ENCODE measurements at regions not wholly inside any gene's neighbourhood (a gene's known extent, or its start where the extent isn't known, plus 50 kb on each side); places are given as distances from the start of the nearest gene placed in this dataset.

GRCh38 chr4:36502350-36502749 lies 220.9 kb downstream of the DTHD1 start:
- Histone ChIP-seq H3K9me3 (peaks cover 0 to 5% of the 10 kb centered on the region in 2 donors), H3K4me1 (no peaks in the 10 kb centered on the region), H3K27ac (no peak overlapping the region), H3K27me3 (no peaks in the 10 kb centered on the region), H3K4me3 (no peak overlapping the region), H3K36me3 (no peaks in the 10 kb centered on the region)
- DNase-seq (ENCODE audit: low spot score in 2 of 2), result no peak
- intact Hi-C loops (cut with DNase I; ENCODE audit: low total_unique reads), result no loop called here
- TF ChIP-seq POLR2A (IDR thresholded peaks at IDR 0.05), result no peak
- TF ChIP-seq CTCF (IDR thresholded peaks at IDR 0.05), result no peak
- no peak for TF ChIP-seq POLR2AphosphoS5 (IDR thresholded peaks at IDR 0.05)

- TF ChIP-seq POLR2AphosphoS5 (IDR thresholded peaks at IDR 0.05), result no peak
- no peak for TF ChIP-seq POLR2A (IDR thresholded peaks at IDR 0.05)
- TF ChIP-seq CTCF (IDR thresholded peaks at IDR 0.05), result no peak
- Histone ChIP-seq H3K36me3 (no peaks in the 10 kb centered on the region), H3K4me1 (no peaks in the 10 kb centered on the region), H3K4me3 (no peak overlapping the region), H3K27ac (no peak overlapping the region), H3K9me3 (no peaks in the 10 kb centered on the region), H3K27me3 (no peaks in the 10 kb centered on the region)
- intact Hi-C loops (cut with DNase I; ENCODE audit: low total_unique reads), result no loop called here
- DNase-seq (ENCODE audit: low spot score in 2 of 2), result no peak
Observed at GRCh38 chr4:36508394-36508793, 227.0 kb downstream of the DTHD1 start.

GRCh38 chr4:36509845-36510244 lies 228.4 kb downstream of the DTHD1 start:
- intact Hi-C loops (cut with DNase I; ENCODE audit: low total_unique reads), result loop anchor here (10.0 kb wide), 1 partner anchor 1515 kb away; no protein-coding TSS in a partner anchor
- Histone ChIP-seq H3K27ac (no peak overlapping the region), H3K9me3 (no peaks in the 10 kb centered on the region), H3K4me1 (no peaks in the 10 kb centered on the region), H3K4me3 (no peak overlapping the region), H3K36me3 (no peaks in the 10 kb centered on the region), H3K27me3 (no peaks in the 10 kb centered on the region)
- no peak for DNase-seq (ENCODE audit: low spot score in 2 of 2)
- TF ChIP-seq POLR2A (IDR thresholded peaks at IDR 0.05) (no peak), POLR2AphosphoS5 (IDR thresholded peaks at IDR 0.05) (no peak), CTCF (IDR thresholded peaks at IDR 0.05) (no peak)

DNA sequence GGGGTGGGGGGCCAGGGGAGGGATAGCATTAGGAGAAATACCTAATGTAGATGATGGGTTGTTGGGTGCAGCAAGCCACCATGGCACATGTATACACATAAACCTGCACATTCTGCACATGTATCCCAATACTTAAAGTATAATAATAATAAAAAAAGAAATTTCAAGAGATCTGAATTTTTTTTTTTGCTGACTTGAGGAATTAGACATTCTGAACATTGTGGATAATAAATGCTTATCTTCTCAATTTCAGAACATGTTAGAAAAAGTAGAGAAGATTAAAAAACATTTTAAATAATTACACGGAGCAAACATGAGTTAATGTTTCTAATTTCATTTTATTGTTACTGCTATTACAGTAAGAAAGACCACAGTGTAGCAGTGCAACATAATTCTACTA lies 230.4 kb downstream of the DTHD1 start:
- no peaks in the 10 kb centered on the region for H3K4me1 ChIP-seq
- intact Hi-C loops (cut with DNase I; ENCODE audit: low total_unique reads), result loop anchor here (10.0 kb wide), 1 partner anchor 1517 kb away; no protein-coding TSS in a partner anchor
- DNase-seq (ENCODE audit: low spot score in 2 of 2), result no peak
- no peak overlapping the region for H3K27ac ChIP-seq
- no peaks in the 10 kb centered on the region for H3K36me3 ChIP-seq
- H3K9me3 ChIP-seq, result no peaks in the 10 kb centered on the region
- H3K4me3 ChIP-seq, result no peak overlapping the region
- TF ChIP-seq POLR2AphosphoS5 (IDR thresholded peaks at IDR 0.05), result no peak
- no peak for TF ChIP-seq CTCF (IDR thresholded peaks at IDR 0.05)
- H3K27me3 ChIP-seq, result no peaks in the 10 kb centered on the region

DNA sequence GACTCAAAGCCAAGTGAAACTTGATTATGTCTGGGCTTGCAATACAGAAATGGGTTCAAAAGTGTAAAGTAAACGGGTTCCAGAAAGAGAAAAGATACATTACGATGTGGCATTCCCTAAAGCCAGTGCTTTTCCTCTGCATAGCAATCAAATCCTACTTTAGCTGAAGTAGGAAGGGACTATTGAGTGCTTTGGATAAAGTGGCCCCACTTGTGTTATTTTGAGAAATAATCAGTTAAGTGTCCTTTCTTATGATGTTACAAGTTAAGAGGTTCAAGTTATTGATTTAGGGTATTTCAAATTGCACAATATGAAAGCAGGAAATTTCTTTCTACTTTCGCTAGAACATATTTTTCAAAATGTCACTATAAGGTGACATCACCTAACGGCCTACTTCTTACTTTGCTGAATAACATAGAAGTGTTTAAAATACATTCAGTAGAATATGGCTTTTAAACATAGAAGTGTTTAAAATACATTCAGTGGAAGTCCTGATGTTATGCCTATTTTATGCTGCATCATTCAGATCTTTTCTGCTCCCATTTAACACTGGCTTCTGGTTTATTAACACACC lies 235.2 kb downstream of the DTHD1 start:
- H3K27me3 ChIP-seq, result no peaks in the 10 kb centered on the region
- H3K27ac ChIP-seq, result no peak overlapping the region
- intact Hi-C loops (cut with DNase I; ENCODE audit: low total_unique reads), result loop anchor here (10.0 kb wide), 1 partner anchor 1522 kb away; no protein-coding TSS in a partner anchor
- peaks cover 7 to 8% of the 10 kb centered on the region in 2 donors for H3K9me3 ChIP-seq
- no peak overlapping the region for H3K4me3 ChIP-seq
- H3K36me3 ChIP-seq, result no peaks in the 10 kb centered on the region
- no peaks in the 10 kb centered on the region for H3K4me1 ChIP-seq
- TF ChIP-seq CTCF (IDR thresholded peaks at IDR 0.05) (no peak), POLR2A (IDR thresholded peaks at IDR 0.05) (no peak), POLR2AphosphoS5 (IDR thresholded peaks at IDR 0.05) (no peak)
- DNase-seq (ENCODE audit: low spot score in 2 of 2), result no peak
